HCT116 (cell line): ENCODE measurements at regions not wholly inside any gene's neighbourhood (a gene's known extent, or its start where the extent isn't known, plus 50 kb on each side); places are given as distances from the start of the nearest gene placed in this dataset.

ENCODE experiments used
- CEBPB ChIP-seq: IDR thresholded peaks from 2 replicates; pipeline ENCODE4 v1.6.1; 2012; ENCODE audit warnings: low read depth
- CTCF ChIP-seq, 3 experiments: fragments of 200-600 bp in 1 of 3; sonication (generic) in 1 of 3; IDR thresholded peaks in 2 of 3; conservative IDR thresholded peaks in 1 of 3; 2 replicates each; pipeline ENCODE4 v1.5.1; 2012 to 2017; ENCODE audit warnings: low read depth in 2 of 3, low read length in 2 of 3, antibody characterized with exemption in 1 of 3, borderline replicate concordance in 1 of 3, control low read depth in 1 of 3, mild to moderate bottlenecking in 1 of 3, mixed read lengths in 1 of 3, mixed run types in 1 of 3, moderate library complexity in 1 of 3; ENCODE audit not compliant: insufficient read depth in 1 of 3
- POLR2A ChIP-seq: IDR thresholded peaks from 2 replicates; pipeline ENCODE4 v1.7.0; 2011; ENCODE audit warnings: borderline replicate concordance; ENCODE audit not compliant: insufficient read depth, insufficient read length; ENCODE audit errors: extremely low read depth

GRCh38 chr2:223460209-223460608, 142.0 kb downstream of the SCG2 start:
- TF ChIP-seq CEBPB: no peak
- no peak for TF ChIP-seq POLR2A
- no peak for TF ChIP-seq CTCF (IDR thresholded peaks at IDR 0.05 in 2 of 3, conservative IDR thresholded peaks at IDR 0.05 in 1 of 3; ENCODE audit: borderline replicate concordance in 1 of 3, insufficient read depth in 1 of 3, low read depth in 2 of 3, low read length in 2 of 3)
